Tibial artery (tissue), 4 donors: ENCODE measurements at regions not wholly inside any gene's neighbourhood (a gene's known extent, or its start where the extent isn't known, plus 50 kb on each side); places are given as distances from the start of the nearest gene placed in this dataset.

Experiments
- DNase-seq, 2 donors: peaks; one replicate each; pipeline ENCODE4 v3.0.0-alpha.2; 2019
- H3K27ac ChIP-seq, 2 donors: fragments of 200-600 bp; sonication (generic) in 1 of 2; 1 replicate in 1 of 2; 2 replicates in 1 of 2; pipeline ENCODE4 v1.5.1; 2018 to 2019; ENCODE audit warnings: mild to moderate bottlenecking in 1 of 2
- H3K27me3 ChIP-seq, 2 donors: fragments of 200-600 bp; sonication (generic) in 1 of 2; one replicate each; pipeline versions ENCODE4 v1.5.1 to v1.6.0; 2016 to 2019
- H3K36me3 ChIP-seq, 3 donors: fragments of 200-600 bp; sonication (generic) in 2 of 3; one replicate each; pipeline ENCODE4 v1.5.1; 2016 to 2019; ENCODE audit warnings: mild to moderate bottlenecking in 2 of 3
- H3K4me1 ChIP-seq, 4 donors: fragments of 200-600 bp; sonication (generic) in 2 of 4; 1 replicate in 3 of 4; 2 replicates in 1 of 4; pipeline ENCODE4 v1.5.1; 2016 to 2019
- H3K4me3 ChIP-seq, 2 donors: fragments of 200-600 bp; sonication (generic) in 1 of 2; 1 replicate in 1 of 2; 2 replicates in 1 of 2; pipeline ENCODE4 v1.5.1; 2018 to 2019; ENCODE audit warnings: mild to moderate bottlenecking in 2 of 2
- H3K9me3 ChIP-seq, 3 donors: fragments of 200-600 bp; sonication (generic) in 1 of 3; one replicate each; pipeline ENCODE4 v1.5.1; 2016 to 2019
- CTCF ChIP-seq, 2 experiments: fragments of 200-600 bp in 1 of 2; fragments of 450-650 bp in 1 of 2; IDR thresholded peaks; one replicate each; pipeline ENCODE4 v1.5.1; 2017 to 2019; ENCODE audit warnings: antibody characterized with exemption in 2 of 2, mild to moderate bottlenecking in 1 of 2, moderate library complexity in 1 of 2
- intact Hi-C: fragments of 100-400 bp; cut with DNase I; formaldehyde crosslinking; loops from one replicate; pipeline ENCODE4 v1.15.0; 2023; ENCODE audit warnings: low total_unique reads

- H3K9me3 ChIP-seq: no peaks in the 10 kb centered on the region
- intact Hi-C loops: no loop called here
- H3K27me3 ChIP-seq: no peaks in the 10 kb centered on the region
- DNase-seq: no peak
- no peaks in the 10 kb centered on the region for H3K4me1 ChIP-seq
- no peak for TF ChIP-seq CTCF (IDR thresholded peaks at IDR 0.05)
- H3K36me3 ChIP-seq: no peaks in the 10 kb centered on the region
- no peak overlapping the region for H3K27ac ChIP-seq
- no peak overlapping the region for H3K4me3 ChIP-seq
Measured at GRCh38 chr1:115496904-115497527, 144.8 kb upstream of the VANGL1 start.

GRCh38 chr1:115495625-115496024, 146.1 kb upstream of the VANGL1 start:
- no peaks in the 10 kb centered on the region for H3K4me1 ChIP-seq
- H3K9me3 ChIP-seq: no peaks in the 10 kb centered on the region
- no peak for DNase-seq
- no peaks in the 10 kb centered on the region for H3K27me3 ChIP-seq
- intact Hi-C loops: no loop called here
- H3K36me3 ChIP-seq: no peaks in the 10 kb centered on the region
- no peak overlapping the region for H3K27ac ChIP-seq
- H3K4me3 ChIP-seq: no peak overlapping the region
- no peak for TF ChIP-seq CTCF (IDR thresholded peaks at IDR 0.05)

GRCh38 chr1:115495111-115495510, 146.7 kb upstream of the VANGL1 start:
- Histone ChIP-seq H3K27me3 (no peaks in the 10 kb centered on the region), H3K4me1 (no peaks in the 10 kb centered on the region), H3K36me3 (no peaks in the 10 kb centered on the region), H3K9me3 (no peaks in the 10 kb centered on the region), H3K27ac (no peak overlapping the region), H3K4me3 (no peak overlapping the region)
- intact Hi-C loops: no loop called here
- no peak for DNase-seq
- no peak for TF ChIP-seq CTCF (IDR thresholded peaks at IDR 0.05)

GRCh38 chr1:115493834-115494233, 147.9 kb upstream of the VANGL1 start:
- no peak overlapping the region for H3K27ac ChIP-seq
- no peaks in the 10 kb centered on the region for H3K9me3 ChIP-seq
- H3K4me3 ChIP-seq: no peak overlapping the region
- intact Hi-C loops: no loop called here
- DNase-seq: no peak
- H3K4me1 ChIP-seq: no peaks in the 10 kb centered on the region
- TF ChIP-seq CTCF (IDR thresholded peaks at IDR 0.05): no peak
- H3K36me3 ChIP-seq: no peaks in the 10 kb centered on the region
- H3K27me3 ChIP-seq: no peaks in the 10 kb centered on the region

- no peak for TF ChIP-seq CTCF (IDR thresholded peaks at IDR 0.05)
- no peak overlapping the region for H3K27ac ChIP-seq
- no peaks in the 10 kb centered on the region for H3K9me3 ChIP-seq
- intact Hi-C loops: no loop called here
- H3K4me1 ChIP-seq: no peaks in the 10 kb centered on the region
- no peaks in the 10 kb centered on the region for H3K36me3 ChIP-seq
- no peak for DNase-seq
- no peak overlapping the region for H3K4me3 ChIP-seq
- no peaks in the 10 kb centered on the region for H3K27me3 ChIP-seq
Measured at GRCh38 chr1:115492880-115493279, 148.9 kb upstream of the VANGL1 start.
